Small intestine (tissue), 7 donors: ENCODE measurements at regions not wholly inside any gene's neighbourhood (a gene's known extent, or its start where the extent isn't known, plus 50 kb on each side); places are given as distances from the start of the nearest gene placed in this dataset.

Experiments used
- DNase-seq, 2 donors: peaks; one replicate each; pipeline versions ENCODE4 v3.0.0 to v3.0.0-alpha.2; 2013
- FAIRE-seq: peaks from 2 replicates; lab custom pipeline; 2012; peaks lifted over from hg19 to GRCh38; lab: Jason Lieb, UNC
- H3K27ac ChIP-seq, 3 donors: one replicate each; pipeline ENCODE4 v1.5.1; 2013; ENCODE audit warnings: low read length in 2 of 3, mild to moderate bottlenecking in 2 of 3, control low read depth in 1 of 3, inconsistent platforms in 1 of 3, low read depth in 1 of 3, moderate library complexity in 1 of 3
- H3K27me3 ChIP-seq, 3 donors: one replicate each; pipeline ENCODE4 v1.6.1; 2013; ENCODE audit warnings: low read length in 3 of 3, inconsistent platforms in 1 of 3; ENCODE audit not compliant: control insufficient read depth in 3 of 3, insufficient read depth in 3 of 3
- H3K36me3 ChIP-seq, 3 donors: one replicate each; pipeline ENCODE4 v1.6.1; 2013; ENCODE audit warnings: low read length in 3 of 3, inconsistent platforms in 1 of 3, low read depth in 1 of 3, mild to moderate bottlenecking in 1 of 3, moderate library complexity in 1 of 3; ENCODE audit not compliant: control insufficient read depth in 3 of 3, insufficient read depth in 2 of 3
- H3K4me1 ChIP-seq, 3 donors: one replicate each; pipeline ENCODE4 v1.6.1; 2013; ENCODE audit warnings: low read length in 2 of 3, inconsistent platforms in 1 of 3, low read depth in 1 of 3, mild to moderate bottlenecking in 1 of 3, moderate library complexity in 1 of 3; ENCODE audit not compliant: control insufficient read depth in 3 of 3, insufficient read depth in 2 of 3
- H3K4me3 ChIP-seq, 3 donors: one replicate each; pipeline ENCODE4 v1.5.1; 2013; ENCODE audit warnings: low read length in 3 of 3, control low read depth in 1 of 3, inconsistent platforms in 1 of 3, low read depth in 1 of 3, mild to moderate bottlenecking in 1 of 3, moderate library complexity in 1 of 3
- H3K9me3 ChIP-seq, 2 donors: one replicate each; pipeline ENCODE4 v1.6.1; 2013; ENCODE audit warnings: low read depth in 1 of 2, low read length in 1 of 2; ENCODE audit not compliant: control insufficient read depth in 2 of 2, insufficient read depth in 1 of 2
- WGBS, 3 donors: extraction: QIAGEN DNeasy Blood & Tissue Kit; methylation state at CpG; one replicate each; pipeline ENCODE4 v1.1.7; 2013; 5-methylcytosine and 5-hydroxymethylcytosine counted together
- donor health status: healthy with polysubstance abuse.
- donor health status: control.
- donor health status: control.
- donor health status: Bipolar disorder and iron deficiency.
- donor health status: healthy.

DNA sequence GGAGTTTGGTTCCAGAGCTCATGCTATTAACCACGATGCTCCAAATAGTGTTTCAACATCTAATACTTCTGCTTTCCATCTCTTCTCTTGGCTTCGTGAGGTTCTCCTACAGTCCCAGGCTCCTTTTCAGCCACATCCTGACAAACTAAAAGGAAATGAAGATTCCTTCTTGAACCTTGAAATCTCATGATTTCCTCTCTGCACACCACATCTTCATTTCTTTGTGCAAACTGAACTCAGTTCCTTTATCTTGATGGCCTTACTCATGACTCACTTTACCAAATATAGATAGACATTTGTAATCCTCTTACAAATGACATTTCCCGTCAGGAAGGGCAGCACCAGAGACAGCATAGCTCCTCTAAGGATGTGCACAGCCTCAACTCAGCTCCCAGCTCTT is 50.0 kb upstream of the ITGA4 start:
- FAIRE-seq (no peak), DNase-seq (no peak)
- no peak overlapping the region for H3K27ac ChIP-seq
- no peaks in the 10 kb centered on the region for H3K9me3 ChIP-seq
- no peaks in the 10 kb centered on the region for H3K36me3 ChIP-seq
- H3K4me3 ChIP-seq: no peak overlapping the region
- 71 to 84% (median 79%) methylated on average over 3 of the region's 3 CpGs for WGBS, 3 donors
- no peaks in the 10 kb centered on the region for H3K27me3 ChIP-seq
- H3K4me1 ChIP-seq: no peaks in the 10 kb centered on the region
